ENCODE measurements at regions not wholly inside any gene's neighbourhood (a gene's known extent, or its start where the extent isn't known, plus 50 kb on each side); places are given as distances from the start of the nearest gene placed in this dataset.

- TF ChIP-seq GATA2 (IDR thresholded peaks at IDR 0.05; ENCODE audit: low read depth, low read length) = no peak
- TF ChIP-seq GATA3 (IDR thresholded peaks at IDR 0.05; ENCODE audit: low read depth, low read length) = no peak
These were observed 1537.0 kb downstream of the C4orf33 start for GRCh38 chr4:130632731-130633604.
